ENCODE measurements at regions not wholly inside any gene's neighbourhood (a gene's known extent, or its start where the extent isn't known, plus 50 kb on each side); places are given as distances from the start of the nearest gene placed in this dataset.

DNA sequence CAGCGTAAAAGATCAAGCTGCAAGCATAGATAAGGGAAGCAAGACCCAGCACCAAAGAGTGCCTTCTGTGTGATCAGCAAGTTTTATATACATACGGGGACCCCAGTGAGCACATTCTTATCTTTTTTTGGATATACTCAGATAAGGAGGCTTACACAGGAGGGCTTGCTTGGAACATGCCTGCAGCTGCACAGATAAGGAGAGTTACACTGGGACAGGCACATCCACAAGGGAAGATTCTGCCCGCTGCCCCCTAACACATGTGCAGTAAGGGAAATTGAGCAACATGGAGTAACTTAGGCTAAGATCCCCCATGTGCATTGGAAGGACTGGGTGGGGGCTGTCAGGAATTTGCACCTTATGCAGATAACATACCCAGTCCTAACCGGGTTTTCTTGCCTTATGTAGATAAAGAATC, 1334.8 kb downstream of the MRPL39 start:
- no peak for TF ChIP-seq CTCF (IDR thresholded peaks at IDR 0.05; ENCODE audit: low read length)
- TF ChIP-seq EZH2 (optimal IDR thresholded peaks at IDR 0.05; ENCODE audit: low read depth, low read length), result no peak
- no peak for TF ChIP-seq EZH2phosphoT487 (IDR thresholded peaks at IDR 0.05; ENCODE audit: low read length)
